Left ventricle myocardium inferior (tissue), 1 donor: ENCODE measurements at regions not wholly inside any gene's neighbourhood (a gene's known extent, or its start where the extent isn't known, plus 50 kb on each side); places are given as distances from the start of the nearest gene placed in this dataset.
A peak's percentile ranks its signal among the peaks of the same experiment; 100 is the strongest.
"Not testable (repeated sequence)": the region's sequence is repeated elsewhere in the genome, so short reads cannot be mapped to it uniquely, and the experiment has no call there.

Experiments
- DNase-seq: peaks from one replicate; pipeline ENCODE4 v3.0.0-alpha.2; 2020
- H3K27ac ChIP-seq: fragments of 200-600 bp; replicated peaks from 2 replicates; pipeline ENCODE4 v1.8.0; 2021
- H3K27me3 ChIP-seq: fragments of 200-600 bp; 2 replicates; pipeline ENCODE4 v1.8.0; 2021; ENCODE audit warnings: low read depth
- H3K36me3 ChIP-seq: fragments of 200-600 bp; 2 replicates; pipeline ENCODE4 v1.8.0; 2021
- H3K4me1 ChIP-seq: fragments of 200-600 bp; 2 replicates; pipeline ENCODE4 v1.8.0; 2021
- H3K4me3 ChIP-seq: fragments of 200-600 bp; 2 replicates; pipeline ENCODE4 v1.8.0; 2021; ENCODE audit warnings: mild to moderate bottlenecking, moderate library complexity
- H3K9me3 ChIP-seq: fragments of 200-600 bp; replicated peaks from 2 replicates; pipeline ENCODE4 v1.8.0; 2021
- CTCF ChIP-seq: fragments of 200-600 bp; IDR thresholded peaks from 2 replicates; pipeline ENCODE4 v1.8.0; 2021; ENCODE audit warnings: antibody characterized with exemption, mild to moderate bottlenecking, borderline replicate concordance
- intact Hi-C: fragments of 100-400 bp; cut with micrococcal nuclease; formaldehyde crosslinking; loops from one replicate; pipeline ENCODE4 v1.11.0; 2022
- donor health status: DM: no; HTN: yes; CAD: no; lungs with severe emphysema.

- intact Hi-C loops, H3K4me3 ChIP-seq, H3K36me3 ChIP-seq, H3K4me1 ChIP-seq, H3K27me3 ChIP-seq, H3K27ac ChIP-seq, H3K9me3 ChIP-seq: not testable (repeated sequence)
- TF ChIP-seq CTCF = peak; percentile 73
- peak; percentile 27 for DNase-seq
These were observed 76.7 kb upstream of the NEK3 start for GRCh38 chr13:52235900-52236595.

DNA sequence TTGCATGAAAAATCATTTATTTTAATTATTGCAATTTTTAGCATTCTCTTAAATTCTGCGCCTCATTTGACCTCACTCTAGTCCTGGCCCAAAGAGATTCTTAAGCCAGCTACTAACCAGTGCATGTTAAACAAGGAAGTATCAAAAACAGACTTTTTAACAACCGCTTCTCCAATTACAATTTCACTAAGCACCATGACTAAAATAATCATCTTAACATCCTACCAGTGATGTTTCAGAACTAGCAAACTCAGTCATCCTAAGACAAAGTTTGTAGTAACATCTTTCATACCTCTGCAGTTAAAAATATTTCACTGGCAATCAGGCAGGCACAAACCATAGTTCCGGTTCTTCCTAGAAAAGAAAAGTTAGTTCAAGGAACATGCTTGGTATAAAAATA is 75.5 kb upstream of the NEK3 start:
- DNase-seq, intact Hi-C loops, H3K27me3 ChIP-seq, H3K4me1 ChIP-seq, H3K4me3 ChIP-seq, H3K27ac ChIP-seq, H3K9me3 ChIP-seq, H3K36me3 ChIP-seq: not testable (repeated sequence)

DNA sequence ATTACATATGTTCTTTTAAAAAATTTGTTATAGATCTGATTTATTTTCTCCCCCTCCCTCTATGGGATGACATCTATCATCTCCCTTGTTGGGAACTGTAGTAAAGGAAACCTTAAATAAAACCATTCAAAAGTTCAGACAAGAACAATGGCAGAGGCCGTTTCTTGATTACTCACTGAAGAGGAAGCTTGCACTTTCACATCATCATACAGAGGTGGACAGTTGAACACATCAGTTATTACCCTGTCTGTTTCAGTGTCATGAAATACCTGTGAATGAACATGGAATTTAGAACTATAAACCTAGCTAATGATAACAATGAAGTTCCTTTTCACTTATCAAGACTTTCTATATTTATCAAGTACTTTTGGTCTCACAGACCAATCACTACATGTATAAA is 63.7 kb upstream of the NEK3 start:
- H3K27me3 ChIP-seq, H3K4me1 ChIP-seq, H3K27ac ChIP-seq, H3K36me3 ChIP-seq, DNase-seq, intact Hi-C loops, H3K9me3 ChIP-seq, H3K4me3 ChIP-seq: not testable (repeated sequence)

DNA sequence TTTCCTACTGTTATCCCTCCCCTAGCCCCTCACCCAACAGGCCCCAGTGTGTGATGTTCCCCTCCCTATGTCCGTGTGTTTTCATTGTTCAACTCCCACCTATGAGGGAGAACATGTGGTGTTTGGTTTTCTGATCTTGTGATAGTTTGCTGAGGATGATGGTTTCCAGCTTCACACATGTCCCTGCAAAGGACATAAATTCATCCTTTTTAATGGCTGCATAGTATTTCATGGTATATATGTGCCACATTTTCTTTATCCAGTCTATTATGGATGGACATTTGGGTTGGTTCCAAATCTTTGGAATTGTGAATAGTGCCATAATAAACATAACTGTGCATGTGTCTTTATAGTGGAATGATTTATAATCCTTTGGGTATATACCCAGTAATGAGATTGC is 54.5 kb upstream of the NEK3 start:
- H3K4me3 ChIP-seq, intact Hi-C loops, H3K36me3 ChIP-seq, H3K4me1 ChIP-seq, DNase-seq, H3K9me3 ChIP-seq, H3K27me3 ChIP-seq, H3K27ac ChIP-seq: not testable (repeated sequence)

GRCh38 chr13:52212886-52213285 is 53.5 kb upstream of the NEK3 start:
- H3K9me3 ChIP-seq, H3K36me3 ChIP-seq, H3K4me1 ChIP-seq, DNase-seq, intact Hi-C loops, H3K27me3 ChIP-seq, H3K4me3 ChIP-seq, H3K27ac ChIP-seq: not testable (repeated sequence)

DNA sequence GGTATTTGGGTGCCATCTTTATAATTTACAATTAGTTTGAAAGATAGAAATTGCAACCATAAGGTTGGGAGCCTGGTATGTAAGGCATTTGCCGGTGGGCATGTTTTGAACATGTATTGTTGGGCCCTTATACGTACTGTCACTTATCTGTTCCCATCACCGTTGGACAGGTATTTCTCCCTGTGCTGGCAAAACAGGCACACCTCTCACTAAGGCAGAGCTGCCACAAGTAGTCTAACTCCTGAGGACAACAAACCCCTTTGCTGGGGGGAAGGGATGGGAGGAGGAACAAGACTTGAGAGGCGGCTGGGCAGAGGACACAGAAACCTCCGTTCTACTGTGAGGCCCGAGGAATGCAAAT is 52.0 kb upstream of the NEK3 start:
- H3K4me1 ChIP-seq, H3K9me3 ChIP-seq, H3K27ac ChIP-seq, DNase-seq, H3K4me3 ChIP-seq, H3K27me3 ChIP-seq, H3K36me3 ChIP-seq, intact Hi-C loops: not testable (repeated sequence)

- H3K36me3 ChIP-seq, H3K4me3 ChIP-seq, H3K9me3 ChIP-seq, H3K27me3 ChIP-seq, H3K4me1 ChIP-seq, H3K27ac ChIP-seq, DNase-seq, intact Hi-C loops: not testable (repeated sequence)
These were observed 51.4 kb upstream of the NEK3 start for GRCh38 chr13:52210564-52211415.
